Small intestine (tissue), 7 donors: ENCODE measurements at regions not wholly inside any gene's neighbourhood (a gene's known extent, or its start where the extent isn't known, plus 50 kb on each side); places are given as distances from the start of the nearest gene placed in this dataset.

Experiments used
- DNase-seq, 2 donors: peaks; one replicate each; pipeline versions ENCODE4 v3.0.0 to v3.0.0-alpha.2; 2013
- FAIRE-seq: peaks from 2 replicates; lab custom pipeline; 2012; peaks lifted over from hg19 to GRCh38; lab: Jason Lieb, UNC
- H3K27ac ChIP-seq, 3 donors: one replicate each; pipeline ENCODE4 v1.5.1; 2013; ENCODE audit warnings: low read length in 2 of 3, mild to moderate bottlenecking in 2 of 3, control low read depth in 1 of 3, inconsistent platforms in 1 of 3, low read depth in 1 of 3, moderate library complexity in 1 of 3
- H3K27me3 ChIP-seq, 3 donors: one replicate each; pipeline ENCODE4 v1.6.1; 2013; ENCODE audit warnings: low read length in 3 of 3, inconsistent platforms in 1 of 3; ENCODE audit not compliant: control insufficient read depth in 3 of 3, insufficient read depth in 3 of 3
- H3K36me3 ChIP-seq, 3 donors: one replicate each; pipeline ENCODE4 v1.6.1; 2013; ENCODE audit warnings: low read length in 3 of 3, inconsistent platforms in 1 of 3, low read depth in 1 of 3, mild to moderate bottlenecking in 1 of 3, moderate library complexity in 1 of 3; ENCODE audit not compliant: control insufficient read depth in 3 of 3, insufficient read depth in 2 of 3
- H3K4me1 ChIP-seq, 3 donors: one replicate each; pipeline ENCODE4 v1.6.1; 2013; ENCODE audit warnings: low read length in 2 of 3, inconsistent platforms in 1 of 3, low read depth in 1 of 3, mild to moderate bottlenecking in 1 of 3, moderate library complexity in 1 of 3; ENCODE audit not compliant: control insufficient read depth in 3 of 3, insufficient read depth in 2 of 3
- H3K4me3 ChIP-seq, 3 donors: one replicate each; pipeline ENCODE4 v1.5.1; 2013; ENCODE audit warnings: low read length in 3 of 3, control low read depth in 1 of 3, inconsistent platforms in 1 of 3, low read depth in 1 of 3, mild to moderate bottlenecking in 1 of 3, moderate library complexity in 1 of 3
- H3K9me3 ChIP-seq, 2 donors: one replicate each; pipeline ENCODE4 v1.6.1; 2013; ENCODE audit warnings: low read depth in 1 of 2, low read length in 1 of 2; ENCODE audit not compliant: control insufficient read depth in 2 of 2, insufficient read depth in 1 of 2
- WGBS, 3 donors: extraction: QIAGEN DNeasy Blood & Tissue Kit; methylation state at CpG; one replicate each; pipeline ENCODE4 v1.1.7; 2013; 5-methylcytosine and 5-hydroxymethylcytosine counted together
- donor health status: healthy with polysubstance abuse.
- donor health status: control.
- donor health status: control.
- donor health status: Bipolar disorder and iron deficiency.
- donor health status: healthy.

GRCh38 chr10:4337563-4337962 lies 488.4 kb upstream of the AKR1E2 start:
- H3K4me1 ChIP-seq, result no peaks in the 10 kb centered on the region
- 48 to 68% (median 60%) methylated on average over 2 of the region's 2 CpGs for WGBS, 3 donors
- FAIRE-seq, result no peak
- no peaks in the 10 kb centered on the region for H3K27me3 ChIP-seq
- no peak for DNase-seq
- H3K27ac ChIP-seq, result no peak overlapping the region
- H3K36me3 ChIP-seq, result no peaks in the 10 kb centered on the region
- H3K9me3 ChIP-seq, result no peaks in the 10 kb centered on the region
- H3K4me3 ChIP-seq, result no peak overlapping the region

GRCh38 chr10:4334871-4335270 lies 491.1 kb upstream of the AKR1E2 start:
- no peak overlapping the region for H3K27ac ChIP-seq
- WGBS, 3 donors, result 83 to 92% (median 90%) methylated on average over 5 of the region's 5 CpGs
- H3K27me3 ChIP-seq, result no peaks in the 10 kb centered on the region
- FAIRE-seq, result no peak
- H3K36me3 ChIP-seq, result no peaks in the 10 kb centered on the region
- H3K9me3 ChIP-seq, result no peaks in the 10 kb centered on the region
- H3K4me3 ChIP-seq, result no peak overlapping the region
- no peaks in the 10 kb centered on the region for H3K4me1 ChIP-seq
- DNase-seq, result no peak

- FAIRE-seq (no peak), DNase-seq (no peak)
- Histone ChIP-seq H3K9me3 (no peaks in the 10 kb centered on the region), H3K36me3 (no peaks in the 10 kb centered on the region), H3K27ac (no peak overlapping the region), H3K27me3 (no peaks in the 10 kb centered on the region), H3K4me3 (no peak overlapping the region), H3K4me1 (no peaks in the 10 kb centered on the region)
- WGBS, 3 donors, result 81 to 91% (median 86%) methylated on average over 6 of the region's 6 CpGs
Observed at GRCh38 chr10:4334015-4334414, 492.0 kb upstream of the AKR1E2 start.

- H3K36me3 ChIP-seq, result no peaks in the 10 kb centered on the region
- no peaks in the 10 kb centered on the region for H3K4me1 ChIP-seq
- no peaks in the 10 kb centered on the region for H3K27me3 ChIP-seq
- no peak overlapping the region for H3K27ac ChIP-seq
- DNase-seq (no peak), FAIRE-seq (no peak)
- no peaks in the 10 kb centered on the region for H3K9me3 ChIP-seq
- 82 to 91% (median 90%) methylated on average over 15 of the region's 15 CpGs for WGBS, 3 donors
- H3K4me3 ChIP-seq, result no peak overlapping the region
Observed at GRCh38 chr10:4333459-4333894, 492.5 kb upstream of the AKR1E2 start.

DNA sequence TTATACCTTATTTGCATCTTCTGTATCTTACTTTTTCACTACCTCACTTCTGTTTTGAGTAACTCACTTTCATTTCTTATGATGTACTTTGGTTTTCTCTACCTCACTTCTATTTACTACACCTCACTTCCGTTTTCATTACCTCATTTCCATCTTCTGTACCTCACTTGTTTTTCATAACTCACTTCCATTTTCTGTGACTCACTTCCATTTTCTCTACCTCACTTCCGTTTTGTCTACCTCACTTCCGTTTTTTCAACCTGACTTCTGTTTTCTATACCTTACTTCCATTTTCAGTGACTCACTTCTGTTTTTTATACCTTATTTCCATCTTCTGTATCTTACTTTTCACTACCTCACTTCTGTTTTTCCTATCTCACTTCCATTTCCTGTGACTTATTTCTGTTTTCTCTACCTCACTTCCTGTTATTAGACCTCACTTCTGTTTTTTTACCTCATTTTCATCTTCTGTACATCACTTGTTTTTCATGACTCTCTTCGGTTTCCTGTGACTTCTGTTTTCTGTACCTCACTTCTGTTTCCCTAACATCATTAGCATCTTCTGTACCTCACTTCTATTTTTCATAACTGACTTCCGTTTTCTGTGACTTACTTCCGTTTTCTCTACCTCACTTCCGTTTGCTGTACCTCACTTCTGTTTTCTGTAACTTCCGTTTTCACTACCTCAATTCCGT lies 493.1 kb upstream of the AKR1E2 start:
- no peak overlapping the region for H3K4me3 ChIP-seq
- FAIRE-seq (no peak), DNase-seq (no peak)
- H3K36me3 ChIP-seq, result no peaks in the 10 kb centered on the region
- WGBS, 3 donors, result 74 to 92% (median 83%) methylated on average over 9 of the region's 9 CpGs
- no peaks in the 10 kb centered on the region for H3K27me3 ChIP-seq
- no peak overlapping the region for H3K27ac ChIP-seq
- H3K9me3 ChIP-seq, result no peaks in the 10 kb centered on the region
- H3K4me1 ChIP-seq, result no peaks in the 10 kb centered on the region

GRCh38 chr10:4331150-4331549 lies 494.9 kb upstream of the AKR1E2 start:
- Histone ChIP-seq H3K9me3 (no peaks in the 10 kb centered on the region), H3K4me1 (no peaks in the 10 kb centered on the region), H3K36me3 (no peaks in the 10 kb centered on the region), H3K4me3 (no peak overlapping the region), H3K27ac (no peak overlapping the region), H3K27me3 (no peaks in the 10 kb centered on the region)
- FAIRE-seq (no peak), DNase-seq (no peak)
- 56 to 73% (median 60%) methylated on average over 2 of the region's 2 CpGs for WGBS, 3 donors

GRCh38 chr10:4330636-4331035 lies 495.4 kb upstream of the AKR1E2 start:
- Histone ChIP-seq H3K9me3 (no peaks in the 10 kb centered on the region), H3K4me3 (no peak overlapping the region), H3K4me1 (no peaks in the 10 kb centered on the region), H3K27ac (no peak overlapping the region), H3K36me3 (no peaks in the 10 kb centered on the region), H3K27me3 (no peaks in the 10 kb centered on the region)
- DNase-seq, result no peak
- FAIRE-seq, result no peak
- WGBS, 3 donors, result 84 to 99% (median 94%) methylated on average over 3 of the region's 3 CpGs

DNA sequence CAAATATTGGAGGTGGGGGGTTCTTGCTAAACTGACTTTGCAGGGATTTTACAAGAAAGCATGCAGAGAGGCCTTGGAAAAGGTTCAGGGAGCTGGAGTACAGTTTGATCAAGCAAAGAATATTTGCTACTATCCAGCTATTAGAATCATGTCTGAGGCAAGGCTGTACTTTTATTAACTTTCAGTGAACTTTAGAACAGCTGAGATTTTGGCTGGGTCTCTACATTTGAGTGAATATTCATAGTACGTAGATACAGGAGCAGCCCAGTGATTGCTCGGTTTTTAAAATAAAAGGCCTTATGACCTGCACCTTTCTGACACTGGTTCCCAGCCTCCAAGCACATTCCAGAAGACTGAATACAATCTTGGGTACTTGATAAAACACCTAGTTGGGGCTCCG lies 496.8 kb upstream of the AKR1E2 start:
- Histone ChIP-seq H3K4me3 (no peak overlapping the region), H3K4me1 (no peaks in the 10 kb centered on the region), H3K9me3 (no peaks in the 10 kb centered on the region), H3K36me3 (no peaks in the 10 kb centered on the region), H3K27me3 (peaks cover 0 to 4% (median 0%) of the 10 kb centered on the region in 3 donors), H3K27ac (no peak overlapping the region)
- FAIRE-seq (no peak), DNase-seq (no peak)
- 89 to 94% (median 93%) methylated on average over 3 of the region's 3 CpGs for WGBS, 3 donors

DNA sequence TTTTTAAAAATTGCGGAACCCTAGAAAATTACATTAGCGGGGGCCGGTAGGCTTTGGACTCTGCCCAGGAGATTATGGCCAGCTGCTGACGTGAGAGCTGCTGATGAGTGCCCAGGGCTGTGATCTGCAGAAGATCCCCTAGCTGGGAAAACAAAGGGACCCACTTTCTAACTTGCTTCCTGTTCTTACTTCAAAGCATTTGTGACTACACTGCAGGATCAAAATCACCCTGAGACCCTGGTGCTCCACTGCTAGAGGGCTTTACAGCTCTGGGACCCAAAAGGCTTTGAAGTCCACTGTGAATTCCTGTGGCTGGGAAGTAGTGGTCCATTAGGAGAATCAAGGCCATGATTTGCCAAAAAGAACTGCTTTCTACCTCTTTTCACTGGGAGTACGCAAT lies 499.4 kb upstream of the AKR1E2 start:
- Histone ChIP-seq H3K4me3 (no peak overlapping the region), H3K9me3 (no peaks in the 10 kb centered on the region), H3K4me1 (no peaks in the 10 kb centered on the region), H3K36me3 (no peaks in the 10 kb centered on the region), H3K27me3 (peaks cover 0 to 4% (median 0%) of the 10 kb centered on the region in 3 donors), H3K27ac (no peak overlapping the region)
- WGBS, 3 donors, result 82 to 87% (median 86%) methylated on average over 5 of the region's 5 CpGs
- no peak for FAIRE-seq
- DNase-seq, result no peak
